ENCODE measurements at regions not wholly inside any gene's neighbourhood (a gene's known extent, or its start where the extent isn't known, plus 50 kb on each side); places are given as distances from the start of the nearest gene placed in this dataset.
A peak's percentile ranks its signal among the peaks of the same experiment; 100 is the strongest.

DNA sequence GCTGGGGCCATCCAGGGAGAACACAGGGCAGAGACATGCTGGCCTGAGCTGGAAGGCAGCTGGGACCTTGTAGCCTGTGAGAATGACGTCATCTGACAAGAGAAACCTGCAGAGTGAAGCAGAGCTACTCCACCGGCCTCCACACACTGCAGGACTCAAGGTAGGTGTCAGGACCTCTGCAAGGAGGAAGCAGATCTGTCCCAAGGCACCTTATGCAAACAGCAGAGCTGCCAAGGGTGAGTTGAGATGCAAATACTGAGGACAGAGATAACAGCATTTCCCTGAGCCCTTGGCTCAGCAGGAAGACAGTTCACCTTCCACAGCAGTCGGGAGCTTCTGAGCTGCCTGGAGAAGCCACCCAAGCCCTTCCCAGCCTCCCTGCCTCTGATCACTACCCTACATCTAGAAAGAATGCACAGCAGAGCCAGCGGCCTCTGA lies 51.9 kb upstream of the IGSF9B start:
- DNase-seq (ENCODE audit: low read depth in 2 of 3, low spot score in 2 of 3), result no peak

DNA sequence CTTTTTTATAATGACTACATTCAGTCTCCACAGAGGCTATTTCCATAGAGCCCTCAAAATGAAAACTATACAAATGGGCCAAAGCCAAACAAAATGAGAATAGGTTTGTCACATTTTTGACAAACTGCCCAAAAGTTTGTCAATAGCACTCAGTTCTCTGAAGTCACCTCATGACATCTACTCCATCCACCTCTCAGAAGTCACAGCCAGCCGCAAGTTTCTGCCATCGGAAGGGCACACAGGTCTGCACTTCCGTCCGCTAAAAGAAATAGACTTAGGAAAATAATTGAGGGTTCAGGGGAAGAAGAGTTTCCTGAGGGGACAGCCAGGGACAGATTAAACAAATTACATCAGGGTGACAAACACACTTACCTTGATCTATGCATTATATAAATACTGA lies 55.4 kb upstream of the JAM3 start:
- no peak for DNase-seq (ENCODE audit: low read depth in 2 of 3, low spot score in 2 of 3)

DNA sequence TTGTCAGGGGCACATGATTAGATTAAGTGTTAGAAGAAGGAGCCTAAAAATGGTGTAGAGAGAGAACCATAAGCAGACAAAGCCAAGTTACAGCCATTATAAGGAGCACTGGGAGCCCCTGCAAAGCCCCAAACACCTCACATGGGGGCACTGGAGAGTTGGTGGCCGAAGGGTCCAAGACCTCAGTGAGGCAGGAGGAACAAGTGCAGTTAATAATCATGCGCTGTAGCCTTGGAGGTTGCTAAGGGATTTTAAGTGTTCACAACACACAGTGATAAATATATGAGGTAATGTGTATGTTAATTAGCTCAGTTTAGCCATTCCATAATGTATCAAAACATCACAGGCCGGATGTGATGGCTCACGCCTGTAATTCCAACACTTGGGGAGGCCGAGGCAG lies 54.4 kb upstream of the JAM3 start:
- peak in 1 of 3 donors; percentile 42 for DNase-seq (ENCODE audit: low read depth in 2 of 3, low spot score in 2 of 3)

DNA sequence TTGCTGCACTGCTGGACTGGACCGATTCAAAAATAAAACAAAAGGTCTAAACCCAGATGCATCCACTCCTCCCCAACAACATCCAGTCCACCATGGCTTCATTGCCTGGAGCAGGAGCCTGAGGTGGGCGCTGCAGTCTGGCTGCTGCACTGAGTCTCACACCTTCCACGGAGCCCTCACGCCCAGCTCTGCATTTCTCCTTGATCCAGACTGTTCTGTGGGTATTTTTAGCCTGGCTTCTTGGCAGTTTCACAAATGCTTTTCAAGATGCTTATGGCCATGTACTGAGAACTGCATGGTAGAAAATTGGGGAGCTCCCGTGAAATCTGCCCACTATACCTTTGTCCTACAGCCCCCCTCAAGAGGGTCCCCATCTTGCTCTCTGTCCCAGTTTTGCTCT lies 53.3 kb upstream of the JAM3 start:
- no peak for DNase-seq (ENCODE audit: low read depth in 2 of 3, low spot score in 2 of 3)

DNA sequence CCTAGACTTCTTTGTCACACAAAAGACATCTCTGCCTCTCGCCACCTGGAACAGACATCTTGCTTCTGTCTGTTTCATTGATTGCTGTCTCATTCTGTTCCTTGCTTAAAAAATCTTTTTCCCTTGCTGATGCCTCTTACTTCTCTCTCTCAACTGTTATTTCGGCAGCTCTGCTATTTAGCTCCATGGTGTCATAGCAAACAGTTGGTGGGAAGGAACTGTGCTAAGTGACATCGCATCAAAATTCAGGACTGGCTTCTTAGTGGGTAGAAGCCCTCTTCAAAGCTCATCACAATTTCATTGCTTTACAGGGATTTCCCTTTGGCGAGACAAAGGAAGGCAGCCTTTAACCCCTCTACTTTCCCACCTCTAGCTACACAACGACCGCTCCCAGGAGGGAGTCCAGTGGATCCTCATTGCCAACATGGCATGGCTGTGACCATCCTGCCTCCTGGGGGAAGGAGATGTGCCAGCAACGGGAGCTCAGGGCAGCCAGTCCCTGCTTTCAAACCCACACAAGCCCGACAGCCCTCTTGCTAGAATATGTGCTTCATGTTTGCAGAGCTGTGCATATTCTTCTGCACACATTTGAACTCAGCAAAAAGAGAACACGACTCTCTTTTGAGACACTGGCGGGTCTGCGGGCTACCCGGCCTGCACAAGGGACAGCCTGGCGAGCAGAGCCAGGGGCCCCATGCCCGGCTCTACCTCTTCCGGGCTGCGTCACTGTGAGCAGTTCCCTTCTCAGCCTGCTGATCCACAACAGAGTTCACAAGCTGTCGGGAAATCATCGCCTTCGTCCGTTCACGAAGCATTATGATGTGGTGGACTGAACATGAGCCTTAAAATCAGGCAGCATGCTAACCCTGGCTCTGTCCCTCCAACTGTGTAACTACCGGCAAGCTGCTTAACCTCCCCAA lies 51.1 kb upstream of the JAM3 start:
- DNase-seq (ENCODE audit: low read depth in 2 of 3, low spot score in 2 of 3), result no peak
